ENCODE measurements at regions not wholly inside any gene's neighbourhood (a gene's known extent, or its start where the extent isn't known, plus 50 kb on each side); places are given as distances from the start of the nearest gene placed in this dataset.
"Not testable (repeated sequence)": the region's sequence is repeated elsewhere in the genome, so short reads cannot be mapped to it uniquely, and the experiment has no call there.

DNA sequence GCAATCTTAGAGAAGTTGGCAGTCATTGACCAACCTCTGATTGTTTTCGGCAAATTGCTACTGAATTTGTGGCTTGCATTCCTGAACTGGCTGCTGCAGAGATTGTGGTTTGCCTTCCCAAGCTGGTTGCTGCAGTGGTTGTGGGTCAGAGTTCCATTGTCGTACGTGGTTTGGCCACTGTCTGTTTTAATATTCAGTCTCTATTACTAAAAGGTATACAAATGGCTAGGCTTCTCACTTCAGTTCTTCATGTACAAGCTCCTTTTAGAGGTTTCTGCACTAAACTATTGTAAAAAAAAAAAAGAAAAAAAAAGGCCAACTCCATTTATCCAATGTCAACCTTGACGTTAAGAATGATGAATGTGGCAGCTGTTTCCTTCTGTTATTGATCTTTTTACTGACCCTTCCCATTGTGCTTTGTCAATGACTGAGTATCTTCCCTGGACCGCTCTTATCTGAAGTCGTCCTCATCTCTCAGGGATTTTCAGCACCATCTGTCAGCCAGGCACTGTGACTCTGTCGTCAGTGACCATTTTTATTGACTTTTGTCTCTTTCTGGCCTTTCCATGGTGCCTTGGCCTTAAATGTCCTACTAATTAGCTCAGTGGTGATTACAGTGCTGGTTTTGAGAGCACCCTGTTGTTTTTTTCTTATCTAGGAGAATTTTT lies 140.6 kb upstream of the ZNF658 start:
- H3K36me3 ChIP-seq (replicated peaks in 1 of 2; ENCODE audit: control insufficient read depth in 1 of 2, insufficient read depth in 2 of 2, low read length in 1 of 2); H3K27ac ChIP-seq (ENCODE audit: low read depth in 2 of 2, low read length in 1 of 2); POLR2A ChIA-PET; CTCF ChIA-PET; H3K4me1 ChIP-seq (ENCODE audit: control insufficient read depth in 1 of 2, insufficient read depth in 2 of 2, low read depth in 1 of 2, low read length in 1 of 2); H2AFZ ChIP-seq (ENCODE audit: low read depth); H3K9me2 ChIP-seq; H3F3A ChIP-seq (replicated peaks; ENCODE audit: insufficient read depth); H3K4me2 ChIP-seq; H3K9ac ChIP-seq; H3K9me3 ChIP-seq; H3K4me3 ChIP-seq (ENCODE audit: low read depth in 2 of 2, low read length in 1 of 2); H4K20me1 ChIP-seq (ENCODE audit: insufficient read depth); H3K79me2 ChIP-seq (ENCODE audit: insufficient read depth); DNase-seq; H3K27me3 ChIP-seq (ENCODE audit: insufficient read depth): not testable (repeated sequence)
- 0% methylated on average over 1 of the region's 7 CpGs for WGBS (ENCODE audit: low lambda C conversion rate)

DNA sequence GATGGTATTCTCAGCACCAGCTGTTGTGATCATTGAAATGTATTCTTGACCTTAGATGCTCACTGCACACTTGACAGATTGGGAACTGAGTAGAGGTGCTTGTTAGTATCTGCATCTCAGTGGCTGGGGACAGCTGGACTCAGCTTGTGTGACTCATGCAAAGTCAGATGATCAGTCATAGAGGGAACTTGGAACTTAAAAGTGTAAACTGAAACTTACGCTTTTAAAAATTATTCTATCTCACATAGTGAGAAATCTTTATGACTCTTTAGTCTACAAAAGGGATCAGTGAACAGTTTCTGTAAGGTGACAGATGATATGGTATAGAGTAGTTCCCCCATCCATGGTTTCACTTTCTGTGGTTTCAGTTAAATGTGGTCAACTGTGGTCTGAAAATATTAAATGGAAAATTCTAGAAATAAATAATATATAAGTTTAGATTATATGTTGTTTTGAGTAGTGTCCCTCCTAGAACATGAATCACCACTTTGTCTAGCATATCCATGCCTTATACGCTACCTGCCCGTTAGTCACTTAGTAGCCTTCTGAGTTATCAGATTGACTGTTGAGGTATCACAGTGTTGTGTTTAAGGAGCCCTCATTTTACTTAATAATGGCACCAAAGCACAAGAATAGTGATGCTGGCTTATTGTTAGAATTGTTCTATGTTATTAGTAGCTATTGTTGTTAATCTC lies 135.6 kb upstream of the ZNF658 start:
- H3K9ac ChIP-seq; POLR2A ChIA-PET; H3K4me1 ChIP-seq (ENCODE audit: control insufficient read depth in 1 of 2, insufficient read depth in 2 of 2, low read depth in 1 of 2, low read length in 1 of 2); DNase-seq; CTCF ChIA-PET; H3K4me3 ChIP-seq (ENCODE audit: low read depth in 2 of 2, low read length in 1 of 2); H4K20me1 ChIP-seq (ENCODE audit: insufficient read depth); H3K9me3 ChIP-seq; H3K27ac ChIP-seq (ENCODE audit: low read depth in 2 of 2, low read length in 1 of 2); H3K9me2 ChIP-seq; H3K4me2 ChIP-seq; H2AFZ ChIP-seq (ENCODE audit: low read depth); H3F3A ChIP-seq (replicated peaks; ENCODE audit: insufficient read depth); H3K79me2 ChIP-seq (ENCODE audit: insufficient read depth); H3K36me3 ChIP-seq (replicated peaks in 1 of 2; ENCODE audit: control insufficient read depth in 1 of 2, insufficient read depth in 2 of 2, low read length in 1 of 2); H3K27me3 ChIP-seq (ENCODE audit: insufficient read depth): not testable (repeated sequence)
- WGBS (ENCODE audit: low lambda C conversion rate) = no CpG with 5 or more reads among the region's 3 CpGs

DNA sequence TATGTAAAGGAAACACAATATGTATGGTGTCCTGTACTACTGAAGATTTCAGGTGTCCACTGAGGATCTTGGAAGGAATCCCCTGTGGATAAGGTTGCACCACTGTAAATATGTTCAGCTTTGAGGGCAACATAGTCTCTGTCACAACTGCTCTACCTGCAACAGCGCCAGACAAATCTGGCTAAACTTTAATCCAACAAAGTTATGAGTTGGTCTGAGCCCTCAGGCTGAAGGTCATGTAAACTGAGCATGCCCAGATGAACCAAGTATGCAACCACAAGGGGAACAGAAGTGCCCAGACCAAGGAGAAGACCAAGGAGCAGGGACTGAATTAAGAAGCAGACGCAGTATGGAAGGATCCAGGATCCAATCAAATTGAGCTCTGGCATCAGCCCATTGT lies 135.0 kb upstream of the ZNF658 start:
- DNase-seq; H3K4me1 ChIP-seq (ENCODE audit: control insufficient read depth in 1 of 2, insufficient read depth in 2 of 2, low read depth in 1 of 2, low read length in 1 of 2); H3K9me3 ChIP-seq; H4K20me1 ChIP-seq (ENCODE audit: insufficient read depth); H3K27me3 ChIP-seq (ENCODE audit: insufficient read depth); H3K9ac ChIP-seq; H3K79me2 ChIP-seq (ENCODE audit: insufficient read depth); POLR2A ChIA-PET; H3K27ac ChIP-seq (ENCODE audit: low read depth in 2 of 2, low read length in 1 of 2); CTCF ChIA-PET; H2AFZ ChIP-seq (ENCODE audit: low read depth); H3K9me2 ChIP-seq; H3F3A ChIP-seq (replicated peaks; ENCODE audit: insufficient read depth); H3K4me3 ChIP-seq (ENCODE audit: low read depth in 2 of 2, low read length in 1 of 2); H3K36me3 ChIP-seq (replicated peaks in 1 of 2; ENCODE audit: control insufficient read depth in 1 of 2, insufficient read depth in 2 of 2, low read length in 1 of 2); H3K4me2 ChIP-seq: not testable (repeated sequence)
- WGBS (ENCODE audit: low lambda C conversion rate) = no CpG with 5 or more reads among the region's 2 CpGs

DNA sequence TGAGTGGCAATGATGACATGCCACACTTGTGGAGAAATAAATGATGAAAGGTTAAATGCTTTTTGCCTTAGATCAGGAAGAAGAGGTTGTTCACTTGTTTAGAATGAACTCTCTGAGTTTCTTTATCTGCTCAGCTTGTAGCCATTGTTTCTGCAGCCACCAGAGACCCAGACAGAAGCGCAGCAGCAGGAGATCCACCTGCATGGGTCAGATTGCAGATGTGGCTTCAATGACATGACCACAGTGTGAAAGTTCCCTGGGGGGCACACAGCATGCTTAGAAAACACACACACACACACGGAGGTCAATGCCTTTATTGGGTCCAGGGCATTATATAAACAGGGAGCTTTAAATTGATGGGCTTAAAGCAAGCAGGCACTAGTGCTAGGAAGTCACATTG lies 129.0 kb upstream of the ZNF658 start:
- H3K9me3 ChIP-seq; H3K4me3 ChIP-seq (ENCODE audit: low read depth in 2 of 2, low read length in 1 of 2); H3K4me1 ChIP-seq (ENCODE audit: control insufficient read depth in 1 of 2, insufficient read depth in 2 of 2, low read depth in 1 of 2, low read length in 1 of 2); H3K27ac ChIP-seq (ENCODE audit: low read depth in 2 of 2, low read length in 1 of 2); H3F3A ChIP-seq (replicated peaks; ENCODE audit: insufficient read depth); POLR2A ChIA-PET; H3K79me2 ChIP-seq (ENCODE audit: insufficient read depth); H4K20me1 ChIP-seq (ENCODE audit: insufficient read depth); H2AFZ ChIP-seq (ENCODE audit: low read depth); H3K27me3 ChIP-seq (ENCODE audit: insufficient read depth); CTCF ChIA-PET; H3K9ac ChIP-seq; DNase-seq; H3K4me2 ChIP-seq; H3K36me3 ChIP-seq (replicated peaks in 1 of 2; ENCODE audit: control insufficient read depth in 1 of 2, insufficient read depth in 2 of 2, low read length in 1 of 2); H3K9me2 ChIP-seq: not testable (repeated sequence)
- WGBS (ENCODE audit: low lambda C conversion rate) = 0% methylated on average over 1 of the region's 2 CpGs

DNA sequence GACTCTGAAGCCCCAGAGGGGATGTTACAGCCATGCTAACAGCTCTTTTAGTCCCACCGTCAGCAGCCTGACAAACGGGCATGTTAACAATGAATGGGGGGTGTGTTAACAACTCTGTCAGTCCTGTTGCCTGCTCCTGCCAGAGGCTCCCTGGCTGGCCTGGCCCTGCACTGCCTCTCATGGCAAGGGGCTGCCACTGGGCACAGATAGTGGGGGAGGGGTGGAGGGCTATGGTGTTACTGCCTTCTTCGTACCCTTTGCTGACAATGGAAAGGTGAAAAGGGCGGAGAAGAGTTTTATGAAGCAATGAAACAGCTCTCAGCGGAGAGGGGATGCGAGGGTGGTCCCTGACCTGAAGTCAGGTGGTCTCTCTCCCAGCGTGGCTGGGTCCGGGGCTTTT lies 125.9 kb upstream of the ZNF658 start:
- H3K9me2 ChIP-seq; H3K27ac ChIP-seq (ENCODE audit: low read depth in 2 of 2, low read length in 1 of 2); CTCF ChIA-PET; H3K9ac ChIP-seq; H4K20me1 ChIP-seq (ENCODE audit: insufficient read depth); H3K4me2 ChIP-seq; DNase-seq; H3K9me3 ChIP-seq; POLR2A ChIA-PET; H3K27me3 ChIP-seq (ENCODE audit: insufficient read depth); H3K79me2 ChIP-seq (ENCODE audit: insufficient read depth); H2AFZ ChIP-seq (ENCODE audit: low read depth); H3K4me3 ChIP-seq (ENCODE audit: low read depth in 2 of 2, low read length in 1 of 2); H3K4me1 ChIP-seq (ENCODE audit: control insufficient read depth in 1 of 2, insufficient read depth in 2 of 2, low read depth in 1 of 2, low read length in 1 of 2); H3F3A ChIP-seq (replicated peaks; ENCODE audit: insufficient read depth); H3K36me3 ChIP-seq (replicated peaks in 1 of 2; ENCODE audit: control insufficient read depth in 1 of 2, insufficient read depth in 2 of 2, low read length in 1 of 2): not testable (repeated sequence)
- WGBS (ENCODE audit: low lambda C conversion rate) = 9% methylated on average over 6 of the region's 8 CpGs

DNA sequence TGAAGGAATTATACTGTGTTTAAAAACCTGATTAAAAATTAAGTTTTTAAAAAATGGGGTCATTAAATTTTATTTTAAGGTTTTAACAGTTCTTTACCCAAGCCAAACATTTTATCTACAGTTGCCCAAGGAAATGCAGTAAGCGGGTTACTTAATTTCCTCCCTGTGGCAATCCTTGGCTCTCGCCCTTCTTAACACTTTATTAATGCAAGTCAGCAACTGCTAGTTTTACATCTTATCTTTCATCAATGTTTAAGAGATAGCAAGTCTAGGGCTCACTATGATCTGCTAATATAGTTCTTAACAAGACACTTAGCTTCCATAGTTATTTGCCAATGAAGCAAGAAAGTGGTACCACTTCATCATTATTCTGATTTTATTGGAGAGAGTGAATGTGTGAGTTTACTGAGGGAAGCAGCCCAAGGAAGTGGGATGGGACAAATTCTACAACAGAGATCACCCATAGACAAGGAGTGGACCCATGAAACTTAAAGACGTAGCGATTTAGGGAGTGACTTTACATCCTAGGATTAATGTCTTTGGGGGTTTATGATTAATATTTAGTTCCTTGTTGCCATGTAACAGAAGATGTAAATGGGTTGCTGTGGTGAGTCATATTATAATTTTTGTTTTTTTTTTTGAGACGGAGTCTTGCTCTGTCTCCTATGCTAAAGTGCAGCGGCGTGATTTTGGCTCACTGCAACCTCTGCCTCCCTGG lies 120.4 kb upstream of the ZNF658 start:
- CTCF ChIA-PET; H3F3A ChIP-seq (replicated peaks; ENCODE audit: insufficient read depth); H3K4me2 ChIP-seq; DNase-seq; H3K79me2 ChIP-seq (ENCODE audit: insufficient read depth); H2AFZ ChIP-seq (ENCODE audit: low read depth); POLR2A ChIA-PET; H3K4me3 ChIP-seq (ENCODE audit: low read depth in 2 of 2, low read length in 1 of 2); H3K27me3 ChIP-seq (ENCODE audit: insufficient read depth); H3K36me3 ChIP-seq (replicated peaks in 1 of 2; ENCODE audit: control insufficient read depth in 1 of 2, insufficient read depth in 2 of 2, low read length in 1 of 2); H3K27ac ChIP-seq (ENCODE audit: low read depth in 2 of 2, low read length in 1 of 2); H3K9me3 ChIP-seq; H3K4me1 ChIP-seq (ENCODE audit: control insufficient read depth in 1 of 2, insufficient read depth in 2 of 2, low read depth in 1 of 2, low read length in 1 of 2); H3K9me2 ChIP-seq; H4K20me1 ChIP-seq (ENCODE audit: insufficient read depth); H3K9ac ChIP-seq: not testable (repeated sequence)
- 0% methylated on average over 1 of the region's 7 CpGs for WGBS (ENCODE audit: low lambda C conversion rate)

Data from SK-N-SH (cell line).